ENCODE measurements at regions not wholly inside any gene's neighbourhood (a gene's known extent, or its start where the extent isn't known, plus 50 kb on each side); places are given as distances from the start of the nearest gene placed in this dataset.

GRCh38 chr9:108291586-108291932, 564.2 kb downstream of the ACTL7B start:
- no peak for TF ChIP-seq YY1 (tag by site-specific recombination; IDR thresholded peaks at IDR 0.05)
- no peak for TF ChIP-seq ZNF394 (tag by site-specific recombination; IDR thresholded peaks at IDR 0.05; ENCODE audit: borderline replicate concordance)
- TF ChIP-seq ZNF133 (tag by site-specific recombination; IDR thresholded peaks at IDR 0.05), result no peak
- no peak for TF ChIP-seq ZNF280C (tag by site-specific recombination; IDR thresholded peaks at IDR 0.05)
- TF ChIP-seq, protein P1, sequence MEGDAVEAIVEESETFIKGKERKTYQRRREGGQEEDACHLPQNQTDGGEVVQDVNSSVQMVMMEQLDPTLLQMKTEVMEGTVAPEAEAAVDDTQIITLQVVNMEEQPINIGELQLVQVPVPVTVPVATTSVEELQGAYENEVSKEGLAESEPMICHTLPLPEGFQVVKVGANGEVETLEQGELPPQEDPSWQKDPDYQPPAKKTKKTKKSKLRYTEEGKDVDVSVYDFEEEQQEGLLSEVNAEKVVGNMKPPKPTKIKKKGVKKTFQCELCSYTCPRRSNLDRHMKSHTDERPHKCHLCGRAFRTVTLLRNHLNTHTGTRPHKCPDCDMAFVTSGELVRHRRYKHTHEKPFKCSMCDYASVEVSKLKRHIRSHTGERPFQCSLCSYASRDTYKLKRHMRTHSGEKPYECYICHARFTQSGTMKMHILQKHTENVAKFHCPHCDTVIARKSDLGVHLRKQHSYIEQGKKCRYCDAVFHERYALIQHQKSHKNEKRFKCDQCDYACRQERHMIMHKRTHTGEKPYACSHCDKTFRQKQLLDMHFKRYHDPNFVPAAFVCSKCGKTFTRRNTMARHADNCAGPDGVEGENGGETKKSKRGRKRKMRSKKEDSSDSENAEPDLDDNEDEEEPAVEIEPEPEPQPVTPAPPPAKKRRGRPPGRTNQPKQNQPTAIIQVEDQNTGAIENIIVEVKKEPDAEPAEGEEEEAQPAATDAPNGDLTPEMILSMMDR (tag by site-specific recombination; IDR thresholded peaks at IDR 0.05), result no peak
- no peak for TF ChIP-seq ZNF335 (tag by site-specific recombination; conservative IDR thresholded peaks at IDR 0.05)
- no peak for TF ChIP-seq SCRT1 (tag by site-specific recombination; IDR thresholded peaks at IDR 0.05; ENCODE audit: borderline replicate concordance)
- no peak for TF ChIP-seq ZSCAN5A (tag by site-specific recombination; IDR thresholded peaks at IDR 0.05)
- TF ChIP-seq HIC1 (tag by site-specific recombination; IDR thresholded peaks at IDR 0.05), result no peak
- no peak for TF ChIP-seq PRDM1 (tag by site-specific recombination; IDR thresholded peaks at IDR 0.05)
- TF ChIP-seq ZNF324 (tag by site-specific recombination; IDR thresholded peaks at IDR 0.05), result no peak
- TF ChIP-seq, protein P2, sequence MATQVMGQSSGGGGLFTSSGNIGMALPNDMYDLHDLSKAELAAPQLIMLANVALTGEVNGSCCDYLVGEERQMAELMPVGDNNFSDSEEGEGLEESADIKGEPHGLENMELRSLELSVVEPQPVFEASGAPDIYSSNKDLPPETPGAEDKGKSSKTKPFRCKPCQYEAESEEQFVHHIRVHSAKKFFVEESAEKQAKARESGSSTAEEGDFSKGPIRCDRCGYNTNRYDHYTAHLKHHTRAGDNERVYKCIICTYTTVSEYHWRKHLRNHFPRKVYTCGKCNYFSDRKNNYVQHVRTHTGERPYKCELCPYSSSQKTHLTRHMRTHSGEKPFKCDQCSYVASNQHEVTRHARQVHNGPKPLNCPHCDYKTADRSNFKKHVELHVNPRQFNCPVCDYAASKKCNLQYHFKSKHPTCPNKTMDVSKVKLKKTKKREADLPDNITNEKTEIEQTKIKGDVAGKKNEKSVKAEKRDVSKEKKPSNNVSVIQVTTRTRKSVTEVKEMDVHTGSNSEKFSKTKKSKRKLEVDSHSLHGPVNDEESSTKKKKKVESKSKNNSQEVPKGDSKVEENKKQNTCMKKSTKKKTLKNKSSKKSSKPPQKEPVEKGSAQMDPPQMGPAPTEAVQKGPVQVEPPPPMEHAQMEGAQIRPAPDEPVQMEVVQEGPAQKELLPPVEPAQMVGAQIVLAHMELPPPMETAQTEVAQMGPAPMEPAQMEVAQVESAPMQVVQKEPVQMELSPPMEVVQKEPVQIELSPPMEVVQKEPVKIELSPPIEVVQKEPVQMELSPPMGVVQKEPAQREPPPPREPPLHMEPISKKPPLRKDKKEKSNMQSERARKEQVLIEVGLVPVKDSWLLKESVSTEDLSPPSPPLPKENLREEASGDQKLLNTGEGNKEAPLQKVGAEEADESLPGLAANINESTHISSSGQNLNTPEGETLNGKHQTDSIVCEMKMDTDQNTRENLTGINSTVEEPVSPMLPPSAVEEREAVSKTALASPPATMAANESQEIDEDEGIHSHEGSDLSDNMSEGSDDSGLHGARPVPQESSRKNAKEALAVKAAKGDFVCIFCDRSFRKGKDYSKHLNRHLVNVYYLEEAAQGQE (tag by site-specific recombination; IDR thresholded peaks at IDR 0.05), result no peak
